Thoracic aorta (tissue), 2 donors: ENCODE measurements at regions not wholly inside any gene's neighbourhood (a gene's known extent, or its start where the extent isn't known, plus 50 kb on each side); places are given as distances from the start of the nearest gene placed in this dataset.

Experiments
- ATAC-seq: fragments of 150-250 bp; one replicate; pipeline ENCODE4 v1.8.0; 2017; ENCODE audit warnings: low read depth; ENCODE audit not compliant: insufficient number of reproducible peaks, low FRiP score
- DNase-seq: peaks from one replicate; pipeline ENCODE4 v3.0.0-alpha.2; 2020; ENCODE audit warnings: low spot score
- H3K27ac ChIP-seq, 2 donors: fragments of 200-600 bp; sonication (generic); 1 replicate in 1 of 2; 2 replicates in 1 of 2; pipeline ENCODE4 v1.5.1; 2016; ENCODE audit warnings: mild to moderate bottlenecking in 2 of 2, moderate library complexity in 2 of 2
- H3K27me3 ChIP-seq: fragments of 200-600 bp; sonication (generic); replicated peaks from 2 replicates; pipeline ENCODE4 v1.6.0; 2016; ENCODE audit warnings: mild to moderate bottlenecking; ENCODE audit not compliant: insufficient read depth
- H3K36me3 ChIP-seq: fragments of 200-600 bp; sonication (generic); one replicate; pipeline ENCODE4 v1.5.1; 2016
- H3K4me1 ChIP-seq, 2 donors: fragments of 200-600 bp; sonication (generic); 1 replicate in 1 of 2; 2 replicates in 1 of 2; pipeline versions ENCODE4 v1.5.1 to v1.6.0; 2016; ENCODE audit warnings: low read depth in 2 of 2, mild to moderate bottlenecking in 1 of 2; ENCODE audit not compliant: control insufficient read depth in 1 of 2
- H3K4me3 ChIP-seq: fragments of 200-600 bp; sonication (generic); 2 replicates; pipeline ENCODE4 v1.5.1; 2016; ENCODE audit warnings: mild to moderate bottlenecking
- H3K9me3 ChIP-seq: fragments of 200-600 bp; sonication (generic); 2 replicates; pipeline ENCODE4 v1.5.1; 2016
- TF ChIP-seq, protein P1 (sequence below): fragments of 200-600 bp; sonication (generic); IDR thresholded peaks from one replicate; pipeline ENCODE4 v1.5.1; 2019; ENCODE audit warnings: antibody characterized with exemption

DNA sequence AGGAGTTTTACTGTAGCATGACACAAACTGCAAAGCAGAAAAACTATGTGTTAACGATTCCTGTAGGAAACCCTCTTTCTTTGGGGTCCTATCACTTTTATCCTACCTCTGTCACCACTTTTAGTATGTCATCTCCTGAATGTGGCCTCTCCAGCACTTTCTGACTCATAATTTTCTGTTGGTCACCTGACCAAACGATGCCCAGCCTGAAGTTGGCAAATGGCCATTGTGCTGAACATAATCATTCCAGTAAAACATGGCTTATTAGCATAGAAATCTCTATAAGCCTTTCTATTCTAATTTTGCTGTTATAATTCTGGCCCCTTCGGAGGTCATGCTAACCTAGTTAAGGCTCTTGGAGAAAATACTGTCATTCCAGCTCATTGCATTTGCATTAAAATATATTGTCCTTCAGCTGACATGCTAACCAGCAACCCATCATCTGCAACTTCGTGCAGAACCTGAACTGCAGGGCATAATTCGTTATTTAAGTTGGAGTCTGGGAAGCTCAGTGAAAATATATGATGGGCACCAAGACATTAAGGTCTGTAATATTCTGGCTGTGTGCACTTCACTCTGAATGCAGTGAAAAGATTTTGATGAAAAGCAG is 140.3 kb downstream of the NMUR2 start:
- TF ChIP-seq, protein P1, sequence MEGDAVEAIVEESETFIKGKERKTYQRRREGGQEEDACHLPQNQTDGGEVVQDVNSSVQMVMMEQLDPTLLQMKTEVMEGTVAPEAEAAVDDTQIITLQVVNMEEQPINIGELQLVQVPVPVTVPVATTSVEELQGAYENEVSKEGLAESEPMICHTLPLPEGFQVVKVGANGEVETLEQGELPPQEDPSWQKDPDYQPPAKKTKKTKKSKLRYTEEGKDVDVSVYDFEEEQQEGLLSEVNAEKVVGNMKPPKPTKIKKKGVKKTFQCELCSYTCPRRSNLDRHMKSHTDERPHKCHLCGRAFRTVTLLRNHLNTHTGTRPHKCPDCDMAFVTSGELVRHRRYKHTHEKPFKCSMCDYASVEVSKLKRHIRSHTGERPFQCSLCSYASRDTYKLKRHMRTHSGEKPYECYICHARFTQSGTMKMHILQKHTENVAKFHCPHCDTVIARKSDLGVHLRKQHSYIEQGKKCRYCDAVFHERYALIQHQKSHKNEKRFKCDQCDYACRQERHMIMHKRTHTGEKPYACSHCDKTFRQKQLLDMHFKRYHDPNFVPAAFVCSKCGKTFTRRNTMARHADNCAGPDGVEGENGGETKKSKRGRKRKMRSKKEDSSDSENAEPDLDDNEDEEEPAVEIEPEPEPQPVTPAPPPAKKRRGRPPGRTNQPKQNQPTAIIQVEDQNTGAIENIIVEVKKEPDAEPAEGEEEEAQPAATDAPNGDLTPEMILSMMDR = no peak
- no peak for ATAC-seq
- no peaks in the 10 kb centered on the region for H3K9me3 ChIP-seq

DNA sequence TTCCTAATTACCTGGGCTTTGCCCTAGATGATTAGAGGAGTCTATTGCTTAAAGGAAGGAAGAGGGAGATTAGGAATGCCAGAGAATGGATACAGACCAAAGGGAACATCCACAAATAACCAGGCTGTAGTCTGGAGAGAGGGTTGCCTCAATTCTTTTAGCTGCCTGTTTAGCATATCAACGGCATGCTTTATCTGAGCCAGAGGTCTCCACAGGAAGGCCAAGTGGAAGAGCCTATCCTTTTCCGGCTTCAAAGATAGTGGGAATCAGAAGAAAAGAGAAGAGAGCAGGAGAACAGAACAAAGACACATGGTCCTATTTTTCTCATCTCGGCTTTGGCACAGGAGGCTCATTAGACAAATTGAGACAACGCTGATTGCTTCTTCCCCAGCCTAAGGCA is 142.4 kb downstream of the NMUR2 start:
- H3K36me3 ChIP-seq = no peaks in the 10 kb centered on the region
- no peak overlapping the region for H3K4me3 ChIP-seq
- H3K4me1 ChIP-seq = peaks cover 0 to 11% of the 10 kb centered on the region in 2 donors
- no peak overlapping the region for H3K27ac ChIP-seq
- ATAC-seq (no peak), DNase-seq (no peak)
- no peaks in the 10 kb centered on the region for H3K27me3 ChIP-seq
- no peaks in the 10 kb centered on the region for H3K9me3 ChIP-seq
- TF ChIP-seq, protein P1 = no peak

More for the DNA sequence above, 140.3 kb downstream of the NMUR2 start:
- DNase-seq = no peak
- no peaks in the 10 kb centered on the region for H3K27me3 ChIP-seq
- no peak overlapping the region for H3K4me3 ChIP-seq
- peaks cover 0 to 6% of the 10 kb centered on the region in 2 donors for H3K4me1 ChIP-seq
- H3K36me3 ChIP-seq = no peaks in the 10 kb centered on the region
- no peak overlapping the region for H3K27ac ChIP-seq

GRCh38 chr5:152260940-152261339 is 144.1 kb downstream of the NMUR2 start:
- no peaks in the 10 kb centered on the region for H3K27me3 ChIP-seq
- H3K4me3 ChIP-seq = no peak overlapping the region
- DNase-seq (no peak), ATAC-seq (no peak)
- no peak overlapping the region for H3K27ac ChIP-seq
- H3K4me1 ChIP-seq = peaks cover 0 to 11% of the 10 kb centered on the region in 2 donors
- H3K9me3 ChIP-seq = no peaks in the 10 kb centered on the region
- TF ChIP-seq, protein P1 = no peak
- no peaks in the 10 kb centered on the region for H3K36me3 ChIP-seq

- H3K4me1 ChIP-seq = peaks cover 0 to 11% of the 10 kb centered on the region in 2 donors
- H3K4me3 ChIP-seq = no peak overlapping the region
- DNase-seq (peak; percentile 4), ATAC-seq (peak; percentile 74)
- no peaks in the 10 kb centered on the region for H3K9me3 ChIP-seq
- TF ChIP-seq, protein P1 = no peak
- H3K27ac ChIP-seq = no peak overlapping the region
- no peaks in the 10 kb centered on the region for H3K36me3 ChIP-seq
- H3K27me3 ChIP-seq = no peaks in the 10 kb centered on the region
These were observed 145.4 kb downstream of the NMUR2 start for GRCh38 chr5:152259702-152260101.

- Histone ChIP-seq H3K27ac (no peak overlapping the region), H3K36me3 (no peaks in the 10 kb centered on the region), H3K27me3 (no peaks in the 10 kb centered on the region), H3K9me3 (no peaks in the 10 kb centered on the region), H3K4me3 (no peak overlapping the region), H3K4me1 (peaks cover 0 to 11% of the 10 kb centered on the region in 2 donors)
- ATAC-seq (no peak), DNase-seq (no peak)
- TF ChIP-seq, protein P1 = no peak
These were observed 148.5 kb downstream of the NMUR2 start for GRCh38 chr5:152256580-152256979.
